ENCODE measurements at regions not wholly inside any gene's neighbourhood (a gene's known extent, or its start where the extent isn't known, plus 50 kb on each side); places are given as distances from the start of the nearest gene placed in this dataset.
"Not testable (repeated sequence)": the region's sequence is repeated elsewhere in the genome, so short reads cannot be mapped to it uniquely, and the experiment has no call there.

DNA sequence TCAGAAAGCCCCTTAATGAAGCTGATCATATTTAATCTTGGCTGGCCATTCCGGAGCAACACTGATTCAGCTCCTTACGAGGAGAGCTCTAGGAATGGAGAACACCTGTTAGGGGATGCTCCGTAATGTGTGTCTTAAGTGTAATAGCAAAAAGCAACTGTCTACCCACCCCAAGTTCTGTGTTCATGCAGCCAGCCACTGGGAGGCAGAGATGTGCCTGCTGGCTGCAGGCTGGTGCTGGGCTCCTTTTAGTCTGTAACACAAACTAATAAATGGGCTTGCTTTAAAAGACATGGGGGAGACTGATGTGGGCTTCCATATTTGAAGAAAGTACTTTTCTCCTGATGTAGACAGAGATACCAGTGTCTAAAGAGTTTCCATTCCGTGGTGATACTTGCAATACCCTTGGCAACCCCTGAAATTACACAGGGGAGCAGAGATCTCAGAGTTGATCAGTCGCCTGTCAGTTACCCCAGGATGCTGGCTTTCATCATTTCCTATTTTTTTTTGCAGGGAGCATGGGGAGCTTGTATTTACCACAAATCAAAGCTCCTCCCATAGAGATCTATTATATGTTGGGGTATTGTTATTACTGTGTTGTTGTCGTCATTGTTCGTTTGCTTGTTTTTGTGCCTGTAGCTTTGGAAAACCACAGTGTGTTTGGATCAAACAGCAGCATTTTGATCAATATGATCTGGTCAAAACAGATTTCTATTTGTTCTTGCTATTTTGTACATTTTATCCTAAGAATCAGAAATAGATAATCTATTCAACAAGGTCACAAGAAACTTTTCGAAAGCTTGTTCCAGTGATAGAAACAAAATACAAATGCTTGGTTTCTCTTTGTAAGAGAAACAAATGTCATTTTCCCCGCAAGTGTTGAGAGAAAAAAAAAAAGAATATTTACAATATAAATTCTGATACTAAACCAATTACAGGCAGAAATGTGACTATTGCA is 65.8 kb downstream of the MTX3 start:
- TF ChIP-seq, protein P1, sequence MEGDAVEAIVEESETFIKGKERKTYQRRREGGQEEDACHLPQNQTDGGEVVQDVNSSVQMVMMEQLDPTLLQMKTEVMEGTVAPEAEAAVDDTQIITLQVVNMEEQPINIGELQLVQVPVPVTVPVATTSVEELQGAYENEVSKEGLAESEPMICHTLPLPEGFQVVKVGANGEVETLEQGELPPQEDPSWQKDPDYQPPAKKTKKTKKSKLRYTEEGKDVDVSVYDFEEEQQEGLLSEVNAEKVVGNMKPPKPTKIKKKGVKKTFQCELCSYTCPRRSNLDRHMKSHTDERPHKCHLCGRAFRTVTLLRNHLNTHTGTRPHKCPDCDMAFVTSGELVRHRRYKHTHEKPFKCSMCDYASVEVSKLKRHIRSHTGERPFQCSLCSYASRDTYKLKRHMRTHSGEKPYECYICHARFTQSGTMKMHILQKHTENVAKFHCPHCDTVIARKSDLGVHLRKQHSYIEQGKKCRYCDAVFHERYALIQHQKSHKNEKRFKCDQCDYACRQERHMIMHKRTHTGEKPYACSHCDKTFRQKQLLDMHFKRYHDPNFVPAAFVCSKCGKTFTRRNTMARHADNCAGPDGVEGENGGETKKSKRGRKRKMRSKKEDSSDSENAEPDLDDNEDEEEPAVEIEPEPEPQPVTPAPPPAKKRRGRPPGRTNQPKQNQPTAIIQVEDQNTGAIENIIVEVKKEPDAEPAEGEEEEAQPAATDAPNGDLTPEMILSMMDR (IDR thresholded peaks at IDR 0.05; ENCODE audit: unreplicated experiment), result no peak
- Mint-ChIP-seq H3K4me1 (no peaks in the 10 kb centered on the region), H3K27me3 (ENCODE audit: low read depth) (peaks cover 39% of the 10 kb centered on the region), H3K9me3 (peaks cover 7% of the 10 kb centered on the region), H3K4me3 (no peak overlapping the region), H3K36me3 (no peaks in the 10 kb centered on the region), H3K27ac (no peak overlapping the region)
- no peak for DNase-seq (ENCODE audit: low spot score in 2 of 2, unreplicated experiment in 2 of 2)

DNA sequence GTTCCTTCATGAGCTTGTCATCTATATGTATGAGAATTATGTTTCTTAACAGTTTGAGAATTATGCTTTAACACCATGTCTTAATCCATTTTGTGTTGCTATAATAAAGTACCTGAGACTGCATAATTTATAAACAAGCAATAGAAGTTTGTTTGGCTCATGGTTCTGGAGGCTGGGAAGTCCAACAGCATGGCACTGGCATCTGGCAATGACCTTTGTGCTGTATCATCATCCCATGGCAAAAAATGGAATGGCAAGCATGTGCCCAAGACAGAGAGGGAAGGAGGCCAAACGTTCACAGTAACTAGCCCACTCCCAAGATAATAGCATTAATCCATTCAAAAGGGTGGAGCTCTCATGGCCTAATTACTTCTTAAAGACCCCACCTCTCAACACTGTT is 67.6 kb downstream of the MTX3 start:
- H3K27me3 Mint-ChIP-seq (ENCODE audit: low read depth), result peaks cover 39% of the 10 kb centered on the region
- TF ChIP-seq, protein P1 (IDR thresholded peaks at IDR 0.05; ENCODE audit: unreplicated experiment), result no peak
- no peaks in the 10 kb centered on the region for H3K4me1 Mint-ChIP-seq

DNA sequence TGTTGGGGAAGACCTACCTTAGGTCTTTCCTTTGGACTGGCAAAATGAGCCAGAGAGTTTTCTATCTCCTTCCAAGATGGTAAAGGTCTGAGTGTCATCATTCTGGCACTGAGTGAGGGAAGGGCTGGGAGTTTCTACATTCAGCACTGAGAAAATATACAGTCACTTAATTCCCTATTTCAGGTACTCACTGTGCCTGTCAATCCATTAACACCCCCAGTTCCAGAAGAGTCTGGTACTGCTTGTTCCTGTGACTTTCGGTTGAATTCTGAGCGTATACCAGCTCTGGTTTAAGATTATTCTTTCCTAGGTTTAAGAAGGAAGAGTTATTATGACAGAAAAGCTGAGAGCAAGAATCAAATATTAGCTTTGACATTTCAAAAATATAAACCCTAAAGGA is 68.4 kb downstream of the MTX3 start:
- peaks cover 29% of the 10 kb centered on the region for H3K9me3 Mint-ChIP-seq
- H3K4me3 Mint-ChIP-seq, result no peak overlapping the region
- no peak for DNase-seq (ENCODE audit: low spot score in 2 of 2, unreplicated experiment in 2 of 2)
- H3K27me3 Mint-ChIP-seq (ENCODE audit: low read depth), result peaks cover 39% of the 10 kb centered on the region
- no peaks in the 10 kb centered on the region for H3K4me1 Mint-ChIP-seq
- H3K27ac Mint-ChIP-seq, result no peak overlapping the region
- H3K36me3 Mint-ChIP-seq, result no peaks in the 10 kb centered on the region
- TF ChIP-seq, protein P1 (IDR thresholded peaks at IDR 0.05; ENCODE audit: unreplicated experiment), result no peak

More for the DNA sequence above, 67.6 kb downstream of the MTX3 start:
- DNase-seq (ENCODE audit: low spot score in 2 of 2, unreplicated experiment in 2 of 2), result no peak
- Mint-ChIP-seq H3K27ac (no peak overlapping the region), H3K4me3 (no peak overlapping the region), H3K36me3 (no peaks in the 10 kb centered on the region), H3K9me3 (peaks cover 21% of the 10 kb centered on the region)

DNA sequence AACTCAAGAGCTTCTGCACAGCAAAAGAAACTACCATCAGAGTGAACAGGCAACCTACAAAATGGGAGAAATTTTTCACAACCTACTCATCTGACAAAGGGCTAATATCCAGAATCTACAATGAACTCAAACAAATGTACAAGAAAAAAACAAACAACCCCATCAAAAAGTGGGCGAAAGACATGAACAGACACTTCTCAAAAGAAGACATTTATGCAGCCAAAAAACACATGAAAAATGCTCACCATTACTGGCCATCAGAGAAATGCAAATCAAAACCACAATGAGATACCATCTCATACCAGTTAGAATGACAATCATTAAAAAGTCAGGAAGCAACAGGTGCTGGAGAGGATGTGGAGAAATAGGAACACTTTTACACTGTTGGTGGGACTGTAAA is 83.6 kb downstream of the MTX3 start:
- not testable (repeated sequence) for H3K36me3 Mint-ChIP-seq; H3K27ac Mint-ChIP-seq; H3K4me1 Mint-ChIP-seq; H3K4me3 Mint-ChIP-seq; H3K9me3 Mint-ChIP-seq; H3K27me3 Mint-ChIP-seq (ENCODE audit: low read depth); DNase-seq (ENCODE audit: low spot score in 2 of 2, unreplicated experiment in 2 of 2)

DNA sequence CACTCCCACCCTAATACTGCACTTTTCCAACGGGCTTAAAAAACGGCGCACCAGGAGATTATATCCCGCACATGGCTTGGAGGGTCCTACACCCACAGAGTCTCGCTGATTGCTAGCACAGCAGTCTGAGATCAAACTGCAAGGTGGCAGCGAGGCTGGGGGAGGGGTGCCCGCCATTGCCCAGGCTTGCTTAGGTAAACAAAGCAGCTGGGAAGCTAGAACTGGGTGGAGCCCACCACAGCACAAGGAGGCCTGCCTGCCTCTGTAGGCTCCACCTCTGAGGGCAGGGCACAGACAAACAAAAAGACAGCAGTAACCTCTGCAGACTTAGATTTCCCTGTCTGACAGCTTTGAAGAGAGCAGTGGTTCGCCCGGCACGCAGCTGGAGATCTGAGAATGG is 88.5 kb downstream of the MTX3 start:
- H3K4me1 Mint-ChIP-seq, result not testable (repeated sequence)

DNA sequence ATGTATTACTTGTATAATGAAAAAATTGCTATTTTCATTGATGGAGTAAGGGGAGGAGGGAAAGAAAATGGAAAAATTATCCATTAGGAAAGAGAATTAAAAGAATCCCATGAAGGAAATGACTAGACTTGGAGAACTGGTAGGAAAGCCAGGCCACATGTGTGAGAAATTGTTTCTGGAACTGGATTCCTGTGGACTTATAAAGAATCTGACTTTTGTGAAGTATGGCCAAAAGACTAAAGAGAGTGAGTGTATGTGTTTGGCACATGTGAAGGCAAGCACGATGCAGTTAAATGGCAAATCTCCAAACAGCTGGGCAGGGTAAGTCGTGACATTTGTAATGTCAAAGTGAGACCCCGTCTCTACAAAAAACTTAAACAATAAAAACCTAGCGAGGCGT is 89.4 kb downstream of the MTX3 start:
- Mint-ChIP-seq H3K36me3 (no peaks in the 10 kb centered on the region), H3K27ac (no peak overlapping the region), H3K9me3 (peaks cover 11% of the 10 kb centered on the region), H3K4me1 (peaks cover 5% of the 10 kb centered on the region), H3K4me3 (no peak overlapping the region), H3K27me3 (ENCODE audit: low read depth) (peaks cover 13% of the 10 kb centered on the region)
- TF ChIP-seq, protein P1 (IDR thresholded peaks at IDR 0.05; ENCODE audit: unreplicated experiment), result no peak
- DNase-seq (ENCODE audit: low spot score in 2 of 2, unreplicated experiment in 2 of 2), result no peak

More for the DNA sequence above, 88.5 kb downstream of the MTX3 start:
- H3K27ac Mint-ChIP-seq; H3K4me3 Mint-ChIP-seq; H3K27me3 Mint-ChIP-seq (ENCODE audit: low read depth); H3K36me3 Mint-ChIP-seq; DNase-seq (ENCODE audit: low spot score in 2 of 2, unreplicated experiment in 2 of 2): not testable (repeated sequence)
- H3K9me3 Mint-ChIP-seq, result peaks cover 11% of the 10 kb centered on the region

All from mesothelial cell of epicardium (in vitro differentiated cells).